SKM-1 treated with dmso at 0.1 percent for 144 hours (cell line): ENCODE measurements at regions not wholly inside any gene's neighbourhood (a gene's known extent, or its start where the extent isn't known, plus 50 kb on each side); places are given as distances from the start of the nearest gene placed in this dataset.
"Not testable (repeated sequence)": the region's sequence is repeated elsewhere in the genome, so short reads cannot be mapped to it uniquely, and the experiment has no call there.

Experiments used
- DNase-seq: peaks from one replicate; lab custom pipeline; 2025; ENCODE audit not compliant: unreplicated experiment; lab: John Stamatoyannopoulos, UW

DNA sequence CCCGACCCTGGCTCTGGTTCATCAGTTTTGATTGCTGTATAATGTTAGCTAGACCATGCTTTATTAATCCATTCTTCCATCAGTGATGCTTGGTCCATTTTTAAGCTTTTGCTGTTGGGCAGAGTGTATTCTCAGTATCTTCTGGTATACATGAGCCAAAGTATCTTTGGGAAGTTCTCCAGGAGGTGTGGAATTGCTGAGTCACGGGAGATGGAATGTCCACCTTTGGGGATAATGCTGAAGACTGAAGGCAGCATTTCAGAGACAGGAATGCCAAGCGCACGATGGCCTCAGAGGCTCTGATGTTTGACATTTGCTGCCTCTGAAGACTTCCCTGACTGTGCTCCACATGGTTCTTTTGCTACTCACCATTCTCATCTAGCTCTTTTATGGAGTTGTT is 266.3 kb upstream of the KAZN start:
- DNase-seq, result no peak

DNA sequence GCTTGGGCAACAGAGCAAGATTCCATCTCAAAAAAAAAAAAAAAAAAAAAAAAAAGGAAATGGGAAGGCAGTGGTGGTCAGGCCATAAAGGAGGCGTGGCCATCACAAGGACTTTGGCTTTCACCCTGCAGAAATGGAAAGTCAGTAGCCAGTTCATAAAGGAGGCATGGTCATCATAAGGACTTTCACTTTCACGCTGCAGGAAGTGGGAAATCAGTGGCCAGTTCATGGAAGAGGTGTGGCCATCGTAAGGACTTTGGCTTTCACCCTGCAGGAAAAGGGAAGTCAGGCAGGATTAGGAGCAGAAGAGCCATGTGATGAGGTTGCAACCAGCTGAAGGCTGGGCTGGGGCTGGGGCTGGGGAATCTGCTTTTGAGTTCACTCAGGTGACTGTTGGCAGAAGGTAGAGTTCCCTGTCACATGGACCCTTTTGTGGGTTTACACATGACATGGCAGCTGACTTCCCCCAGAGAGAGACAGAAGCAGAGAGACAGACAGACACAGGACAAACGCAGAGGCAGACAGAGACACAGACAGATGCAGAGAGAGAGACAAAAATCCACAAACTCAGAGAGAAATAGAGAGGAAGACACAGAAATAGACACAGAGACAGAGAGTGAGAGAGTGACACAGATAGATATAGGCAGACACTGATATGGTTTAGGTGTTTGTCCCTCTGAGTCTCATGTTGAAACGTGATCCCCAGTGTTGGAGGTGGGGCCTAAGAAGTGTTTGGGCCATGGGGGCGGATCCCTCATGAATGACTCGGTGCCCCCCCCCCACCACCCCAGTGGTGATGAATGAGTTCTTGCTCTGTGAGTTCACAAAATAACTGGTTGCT is 263.9 kb upstream of the KAZN start:
- no peak for DNase-seq

DNA sequence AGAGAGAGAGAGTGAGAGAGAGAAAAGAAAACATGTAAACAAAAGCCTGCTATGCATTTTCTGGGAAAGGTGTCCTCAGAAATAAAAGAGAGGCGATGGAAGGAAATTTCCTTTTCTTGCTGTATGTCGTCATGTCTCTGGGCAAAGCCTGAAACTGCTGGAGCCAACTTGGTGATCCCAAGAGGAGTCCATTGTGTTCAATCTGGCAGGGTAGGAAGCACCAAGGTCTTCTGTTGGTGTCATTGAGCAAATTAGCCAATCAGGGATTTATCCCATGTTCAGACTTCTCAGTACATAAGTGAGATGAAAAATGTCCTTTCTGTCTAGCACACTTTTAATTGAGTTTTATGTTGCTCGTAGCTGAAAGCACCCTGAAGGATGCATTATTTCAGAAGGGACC is 260.0 kb upstream of the KAZN start:
- DNase-seq, result no peak

DNA sequence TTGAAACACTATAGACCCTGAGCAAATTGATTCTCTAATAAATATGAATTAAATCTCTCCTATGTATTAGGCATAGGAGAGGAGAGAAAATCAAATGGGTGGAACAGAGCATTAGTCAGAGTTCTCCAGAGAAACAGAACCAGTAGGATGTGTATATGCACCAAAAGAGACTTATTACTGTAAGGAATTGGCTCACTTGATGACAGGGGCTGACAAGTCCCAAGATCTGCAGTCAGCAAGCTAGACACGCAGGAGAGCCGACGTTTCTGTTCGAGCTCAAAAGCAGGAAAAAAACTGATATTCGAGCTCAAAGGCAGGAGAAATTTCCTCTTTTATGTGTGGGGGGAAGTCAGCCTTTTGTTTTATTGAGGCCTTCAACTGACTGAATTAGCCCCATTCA is 259.2 kb upstream of the KAZN start:
- no peak for DNase-seq

DNA sequence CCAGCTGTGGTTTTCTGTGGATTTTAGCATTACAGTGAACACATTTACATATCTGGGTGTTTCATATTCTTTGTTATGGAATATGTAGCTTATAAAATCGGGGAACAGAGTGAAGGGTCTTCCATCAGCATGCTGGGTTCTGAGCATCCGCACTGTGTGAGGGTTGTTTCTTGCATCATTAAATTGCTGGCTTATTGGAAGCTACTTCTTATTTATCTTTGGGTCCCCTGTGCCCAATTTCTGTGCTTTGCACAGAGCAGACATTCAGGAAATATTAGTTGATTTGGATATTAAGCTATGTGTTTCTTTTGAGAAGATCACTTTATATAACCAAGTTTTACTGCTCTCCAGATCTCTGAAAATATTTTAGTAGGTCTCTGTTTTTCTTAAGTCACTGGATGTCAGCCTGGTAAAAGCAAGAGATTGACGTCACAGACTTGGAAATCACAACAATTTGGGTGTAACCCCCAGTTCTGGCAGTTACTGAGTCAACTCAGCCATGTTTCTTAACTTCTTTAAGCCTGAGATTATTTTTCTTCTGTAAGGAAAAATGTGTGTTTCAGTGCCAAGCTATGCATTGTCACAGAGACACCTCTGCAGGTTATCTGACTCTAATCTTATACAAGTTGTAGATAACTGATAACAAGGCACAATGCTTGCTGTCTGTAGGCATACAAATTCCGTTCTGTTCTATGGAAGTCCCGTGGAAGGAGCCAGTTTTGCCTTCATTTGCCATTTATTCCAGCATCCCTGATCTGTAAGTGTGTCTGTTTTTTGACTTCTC is 258.3 kb upstream of the KAZN start:
- DNase-seq, result no peak

DNA sequence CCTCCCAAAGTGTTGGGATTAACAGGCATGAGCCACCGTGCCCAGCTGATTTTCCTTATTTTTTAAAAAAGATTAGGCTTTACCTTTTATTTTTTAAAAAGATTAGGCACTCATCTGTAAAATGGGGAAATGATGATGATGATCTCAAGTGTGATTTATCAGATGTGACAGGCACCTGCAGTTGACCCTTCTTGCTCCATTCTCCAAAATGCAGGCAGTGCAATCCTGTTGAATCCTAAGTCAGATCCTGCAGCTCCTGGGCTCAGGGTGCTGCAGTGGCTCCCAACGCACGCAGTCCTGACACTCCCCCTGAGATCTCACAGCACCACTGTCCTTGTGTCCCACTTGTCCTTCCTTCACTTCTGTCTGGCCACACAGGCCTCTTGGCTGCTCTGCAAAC is 257.3 kb upstream of the KAZN start:
- DNase-seq, result no peak

DNA sequence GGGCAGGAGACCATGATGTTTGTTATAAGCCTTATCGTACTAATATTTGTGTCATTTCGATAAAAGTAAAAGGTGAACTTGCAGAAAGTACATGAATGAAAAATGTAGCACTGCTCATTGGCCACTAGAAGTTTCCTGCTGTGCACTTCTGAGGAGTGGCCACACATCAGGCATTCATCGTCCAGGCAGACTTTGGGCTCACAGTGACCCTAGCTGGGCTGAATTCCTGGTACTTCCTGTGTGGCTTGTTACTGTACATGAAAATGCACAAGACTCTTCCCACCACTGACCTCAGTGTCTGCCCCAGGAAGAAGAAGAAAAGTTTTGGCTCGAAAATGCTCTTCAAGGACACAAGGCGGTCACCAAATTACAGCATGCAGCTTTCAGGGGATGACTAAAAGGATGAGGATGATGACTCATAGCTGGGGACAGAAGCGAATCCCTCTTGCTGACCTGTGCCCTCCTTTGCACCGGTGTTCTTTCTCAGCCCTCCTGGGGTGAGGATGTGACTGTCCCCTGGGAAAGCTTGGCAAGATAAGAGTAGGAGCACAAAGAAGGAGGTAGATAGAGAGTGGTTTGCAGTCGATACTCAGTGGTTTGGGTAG is 252.4 kb upstream of the KAZN start:
- DNase-seq, result no peak

DNA sequence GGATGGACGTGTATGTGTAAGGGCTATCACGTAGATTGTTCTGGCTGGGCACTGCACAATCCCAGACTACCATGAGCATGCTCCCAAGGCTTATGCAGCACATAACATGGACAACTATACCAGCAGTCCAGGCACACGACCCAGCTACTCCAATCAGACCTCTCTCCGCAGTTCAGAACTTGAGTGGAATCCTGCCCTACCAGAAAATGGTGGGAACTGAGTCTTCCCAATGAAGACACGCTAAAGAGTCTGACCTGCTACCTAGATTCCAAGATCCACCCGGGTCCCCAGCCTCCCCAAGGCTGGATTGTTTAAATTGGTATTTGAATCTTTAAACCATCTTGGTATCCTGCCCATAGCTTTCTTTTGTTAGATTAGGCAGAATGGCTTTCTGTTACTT is 251.3 kb upstream of the KAZN start:
- no peak for DNase-seq

DNA sequence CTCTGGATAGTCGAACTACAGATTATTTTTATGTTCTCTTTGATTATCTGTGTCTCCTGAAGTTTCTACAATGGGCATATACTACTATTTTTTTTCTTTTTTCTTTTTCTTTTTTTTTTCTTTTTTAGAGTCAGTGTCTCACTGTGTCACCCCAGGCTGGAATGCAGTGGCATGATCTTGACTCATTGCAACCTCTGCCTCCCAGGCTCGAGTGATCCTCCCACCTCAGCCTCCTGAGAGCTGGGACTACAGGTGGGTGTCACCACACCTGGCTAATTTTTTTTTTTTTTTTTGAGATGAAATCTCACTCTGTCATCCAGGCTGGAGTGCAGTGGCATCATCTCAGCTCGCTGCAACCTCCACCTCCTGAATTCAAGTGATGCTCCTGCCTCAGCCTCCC is 250.7 kb upstream of the KAZN start:
- no peak for DNase-seq

DNA sequence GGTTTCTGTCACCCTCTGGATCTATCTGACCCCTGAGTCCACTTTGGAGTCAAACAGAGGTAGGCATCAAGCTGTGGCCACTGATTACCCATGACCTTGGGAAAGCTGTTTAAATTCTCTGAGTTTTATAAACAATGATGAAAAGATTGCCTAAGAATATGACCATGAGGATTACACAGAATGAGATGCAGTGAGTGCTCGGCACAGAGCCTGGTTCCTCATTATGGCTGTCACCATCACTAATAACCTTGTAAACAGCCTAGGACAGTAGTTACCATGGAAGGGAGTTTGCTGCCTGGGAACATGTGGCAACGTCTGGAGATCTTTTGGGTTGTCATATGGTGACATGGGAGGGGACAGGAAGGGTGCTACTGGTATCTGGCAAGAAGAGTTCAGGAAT is 248.3 kb upstream of the KAZN start:
- DNase-seq, result no peak

DNA sequence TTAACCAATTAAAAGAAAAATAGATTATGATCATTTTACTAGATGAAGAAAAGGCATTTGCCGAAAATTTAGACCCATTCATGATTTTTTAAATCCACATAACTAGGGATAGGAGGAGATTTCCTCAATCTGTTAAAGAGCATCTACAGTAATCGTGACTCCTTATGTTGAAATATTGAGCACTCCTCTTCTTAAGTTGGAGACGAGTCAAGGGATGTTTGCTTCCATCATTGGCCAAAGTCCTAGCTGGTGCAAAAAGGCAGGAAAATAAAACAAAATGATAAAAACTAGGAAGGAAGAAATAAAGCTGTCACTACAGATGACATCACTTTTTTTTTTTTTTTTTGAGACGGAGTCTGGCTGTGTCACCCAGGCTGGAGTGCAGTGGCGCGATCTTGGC is 245.6 kb upstream of the KAZN start:
- DNase-seq, result no peak

DNA sequence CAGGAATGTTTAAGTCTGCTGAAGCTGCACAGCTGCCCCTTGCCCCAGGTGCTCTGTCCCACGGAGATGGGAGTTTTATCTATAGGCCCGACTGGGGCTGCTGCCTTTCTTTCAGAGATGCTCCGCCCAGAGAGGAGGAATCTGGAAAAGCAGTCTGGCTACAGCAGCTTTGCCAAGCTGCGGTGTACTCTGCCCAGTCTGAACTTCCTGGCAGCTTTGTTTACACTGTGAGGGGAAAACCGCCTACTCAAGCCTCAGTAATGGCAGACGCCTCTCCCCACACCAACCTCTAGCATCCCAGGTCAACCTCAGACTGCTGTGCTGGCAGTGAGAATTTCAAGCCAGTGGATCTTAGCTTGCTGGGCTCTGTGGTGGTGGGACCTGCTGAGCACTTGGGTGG is 237.5 kb upstream of the KAZN start:
- DNase-seq, result not testable (repeated sequence)

DNA sequence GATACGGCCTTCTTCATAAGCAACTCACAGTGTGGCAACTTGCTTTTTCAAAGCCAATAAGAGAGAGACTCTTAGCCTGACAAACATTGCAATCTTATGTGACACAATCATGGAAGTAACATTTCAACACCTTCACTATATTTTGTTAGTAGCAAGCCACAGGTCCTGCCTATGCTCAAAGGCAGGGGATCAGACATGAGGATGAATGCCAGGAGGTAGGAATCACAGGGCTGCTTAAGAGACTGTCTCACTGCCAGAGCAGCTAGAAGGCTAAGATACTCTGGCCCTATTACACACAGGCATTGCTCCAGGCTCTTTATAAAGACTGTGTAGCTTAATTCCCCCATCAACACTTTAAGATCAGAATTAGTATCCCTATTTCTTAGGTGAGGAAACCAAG is 236.2 kb upstream of the KAZN start:
- DNase-seq, result no peak

DNA sequence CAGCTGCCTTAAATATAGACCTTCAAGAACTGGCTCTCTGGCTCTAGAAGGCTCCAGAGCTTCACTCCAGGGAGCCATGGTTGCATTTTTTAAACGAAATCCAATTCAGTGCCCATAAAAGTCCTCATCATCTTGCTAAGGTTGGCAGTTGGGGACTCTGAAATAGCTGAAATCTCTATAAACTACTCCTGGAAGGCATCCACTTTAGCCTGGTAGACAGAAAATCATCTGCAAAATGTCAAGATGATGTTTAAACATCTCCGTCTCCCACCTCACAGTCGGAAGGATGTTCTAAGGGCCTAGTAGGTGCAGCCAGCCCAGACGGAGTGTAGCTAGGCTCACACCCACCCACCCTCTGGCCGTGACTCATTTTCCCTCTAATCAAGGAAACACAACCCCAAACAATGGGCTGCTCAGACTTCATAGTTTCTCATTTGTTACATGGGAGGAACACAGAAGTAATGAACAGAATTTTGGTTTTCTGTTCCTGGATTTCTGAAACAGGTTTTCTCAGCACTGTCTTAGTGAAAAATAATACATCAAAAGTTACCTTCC is 235.4 kb upstream of the KAZN start:
- no peak for DNase-seq

DNA sequence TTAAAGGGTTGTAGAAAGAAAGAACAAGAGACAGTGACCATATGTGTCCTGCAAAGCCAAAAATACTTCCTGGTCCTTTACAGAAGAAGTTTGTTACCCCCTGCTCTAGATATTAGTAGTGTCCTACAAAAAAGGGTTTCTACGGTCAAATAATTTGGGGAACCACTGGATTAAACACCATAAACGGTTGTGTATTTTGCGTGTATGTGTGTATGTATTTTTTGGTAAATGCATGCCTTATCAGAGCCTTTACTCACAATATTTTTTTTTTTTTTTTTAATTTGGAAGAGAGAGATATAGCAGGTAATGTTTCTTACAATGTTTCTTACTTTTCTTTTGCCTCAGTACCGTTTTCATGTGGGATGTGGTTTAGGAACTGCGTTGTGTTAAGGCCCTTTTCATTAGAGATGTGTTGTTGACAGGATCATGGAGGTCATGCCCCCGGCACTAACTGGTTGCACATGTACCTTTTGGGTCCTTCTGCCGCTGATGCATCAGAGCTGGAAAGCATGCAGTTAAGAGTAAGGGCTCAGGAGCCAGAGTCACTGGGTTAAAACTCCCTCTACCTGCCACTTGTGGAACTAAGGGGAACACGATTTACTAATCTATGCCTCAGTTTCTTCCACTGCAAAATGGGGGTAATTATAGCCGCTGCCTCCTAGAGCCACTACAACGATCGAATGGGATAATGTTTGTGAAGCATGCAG is 234.6 kb upstream of the KAZN start:
- DNase-seq, result no peak

DNA sequence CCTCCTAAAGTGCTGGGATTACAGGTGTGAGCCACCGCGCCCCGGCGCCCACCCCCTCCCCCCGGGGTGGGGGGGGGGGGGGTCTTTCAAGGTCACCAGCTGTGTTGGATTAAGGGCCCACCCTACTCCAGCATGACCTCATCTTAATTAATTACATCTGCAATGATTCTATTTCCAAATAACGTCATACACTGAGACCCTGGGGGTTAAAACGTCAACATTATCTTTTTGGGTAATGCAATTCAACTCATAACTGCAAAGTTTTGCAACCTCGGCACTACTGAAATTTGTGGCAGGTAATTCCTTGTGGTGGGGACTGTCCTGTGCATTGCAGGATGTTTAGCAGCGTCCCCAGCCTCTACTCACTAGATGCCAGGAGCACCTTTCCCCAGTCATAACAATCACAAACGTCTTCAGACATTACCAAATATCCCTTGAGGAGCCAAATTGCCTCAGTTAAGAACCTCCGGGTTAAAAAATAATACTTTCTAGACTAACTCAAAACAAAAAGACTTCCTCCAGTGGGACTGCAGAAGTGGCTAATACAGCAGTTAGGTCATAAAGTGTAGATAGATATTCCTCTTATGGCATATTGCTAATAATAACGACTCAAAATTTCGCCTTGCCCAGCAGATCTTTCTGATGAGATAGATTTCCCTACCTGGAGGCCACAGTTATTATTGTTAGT is 233.0 kb upstream of the KAZN start:
- DNase-seq, result no peak

DNA sequence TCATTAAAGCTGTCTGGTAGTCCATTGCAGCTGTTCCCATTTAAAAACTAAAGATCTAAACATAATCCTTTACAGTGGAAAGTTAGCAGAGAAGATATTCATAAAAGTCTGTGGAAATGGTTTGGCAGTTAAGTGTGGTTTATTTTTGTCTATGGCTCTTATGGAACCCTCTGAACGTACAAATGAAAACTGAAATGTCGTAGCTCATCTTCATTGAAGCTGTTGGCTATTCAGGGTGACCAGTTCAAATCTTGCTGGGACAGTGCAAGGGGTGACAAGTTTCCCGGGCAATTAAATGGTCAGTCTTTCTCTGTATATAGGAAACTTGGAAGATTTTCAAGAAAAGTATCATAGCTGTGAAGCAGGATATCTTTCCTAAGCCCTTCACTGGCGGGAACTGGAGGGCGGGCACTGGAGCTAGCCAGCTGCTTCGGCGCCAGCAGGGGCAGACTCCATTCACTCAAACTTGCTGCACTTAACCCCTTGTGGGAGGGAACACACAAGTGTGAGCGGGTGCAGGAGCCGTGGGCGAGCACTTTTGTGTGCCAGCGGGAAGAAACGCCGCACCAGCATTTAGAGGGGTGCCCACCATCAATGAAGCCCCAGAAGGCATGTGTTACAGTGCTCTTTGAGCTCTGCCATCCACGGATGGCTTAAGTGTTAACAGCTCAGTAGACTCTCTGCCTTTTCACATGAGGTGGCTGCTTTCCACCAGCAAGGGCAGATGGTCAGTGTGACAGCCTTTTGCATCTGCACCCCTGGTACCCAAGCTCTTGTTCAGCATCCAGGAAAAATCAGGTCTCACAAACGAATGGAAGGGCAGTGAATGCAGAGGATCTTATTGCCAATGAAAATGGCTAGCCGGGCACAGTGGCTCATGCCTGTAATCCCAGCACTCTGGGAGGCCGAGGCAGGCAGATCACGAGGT is 232.1 kb upstream of the KAZN start:
- no peak for DNase-seq

DNA sequence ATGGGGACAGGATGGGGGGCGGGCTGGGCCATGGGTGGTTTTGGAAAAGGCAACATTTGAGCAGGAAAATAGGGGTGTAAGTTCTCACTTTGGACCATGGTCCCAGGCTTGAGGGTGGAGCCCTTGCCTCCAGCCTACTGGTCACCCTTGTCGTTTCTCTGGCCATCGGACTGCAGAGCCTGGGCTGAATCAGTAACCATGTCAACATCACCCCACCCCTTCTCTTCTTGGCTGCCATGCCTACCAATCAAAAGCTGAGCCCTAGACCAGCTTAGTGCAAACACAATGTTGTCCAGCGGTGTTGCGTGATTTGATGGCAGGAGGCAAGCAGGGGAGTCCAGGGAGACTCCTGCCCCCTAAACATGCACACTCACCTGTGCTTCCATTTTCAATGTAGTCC is 231.0 kb upstream of the KAZN start:
- no peak for DNase-seq

DNA sequence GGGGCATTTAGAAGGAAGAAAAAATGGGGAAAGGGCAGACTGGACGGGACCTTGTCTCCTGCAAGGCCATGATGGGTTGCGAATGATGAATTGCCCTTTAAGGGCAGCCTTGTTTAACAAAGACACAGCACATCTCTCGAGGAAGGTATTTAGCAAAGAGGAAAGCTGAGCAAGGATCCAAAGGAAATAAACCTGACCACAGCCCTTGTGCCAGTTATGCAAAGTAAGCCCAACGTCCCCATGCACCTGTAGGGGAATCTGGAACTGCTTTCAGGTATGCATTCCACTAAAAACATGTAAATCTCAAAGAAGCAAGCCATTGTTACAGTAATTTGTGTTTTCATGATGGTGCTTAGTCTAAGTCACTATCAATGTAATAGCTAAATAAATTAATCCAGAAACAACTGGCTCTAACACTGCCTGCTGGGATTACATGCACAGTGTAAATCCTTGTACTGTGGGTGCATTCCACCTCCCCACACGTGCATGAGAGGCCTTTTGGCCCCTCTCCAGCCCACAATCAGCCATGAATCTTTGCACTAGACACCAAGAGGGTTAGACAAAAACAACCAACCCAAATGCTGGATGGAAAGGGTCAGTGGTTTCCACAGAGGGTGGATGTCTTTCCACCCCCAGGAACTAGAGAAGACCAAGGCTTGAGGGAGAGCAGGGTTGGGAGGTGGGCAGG is 228.8 kb upstream of the KAZN start:
- no peak for DNase-seq
